PFSK-1 (cell line): ENCODE measurements at regions not wholly inside any gene's neighbourhood (a gene's known extent, or its start where the extent isn't known, plus 50 kb on each side); places are given as distances from the start of the nearest gene placed in this dataset.

ENCODE experiments used
- FOXP2 ChIP-seq: optimal IDR thresholded peaks from 2 replicates; pipeline ENCODE3; 2011; ENCODE audit warnings: borderline replicate concordance, control low read depth, inconsistent platforms; ENCODE audit not compliant: insufficient read depth; ENCODE audit errors: extremely low read length, extremely low read depth
- POLR2AphosphoS5 ChIP-seq: IDR thresholded peaks from 2 replicates; pipeline ENCODE4 v1.6.1; 2012; ENCODE audit warnings: low read depth, mild to moderate bottlenecking, control low read depth, low read length, moderate library complexity
- REST ChIP-seq, 2 experiments: IDR thresholded peaks; 2 replicates each; pipeline versions ENCODE4 v1.6.1 to v1.8.0; 2011 to 2012; ENCODE audit warnings: low read depth in 2 of 2, low read length in 2 of 2, control low read depth in 1 of 2, inconsistent platforms in 1 of 2, mild to moderate bottlenecking in 1 of 2, moderate library complexity in 1 of 2; ENCODE audit not compliant: insufficient read depth in 1 of 2
- SIN3A ChIP-seq: IDR thresholded peaks from 2 replicates; pipeline ENCODE4 v1.6.1; 2012; ENCODE audit warnings: mild to moderate bottlenecking, low read length, moderate library complexity, borderline replicate concordance; ENCODE audit not compliant: insufficient read depth
- TAF1 ChIP-seq: IDR thresholded peaks from 2 replicates; pipeline ENCODE4 v1.6.1; 2012; ENCODE audit warnings: low read length, control low read depth, borderline replicate concordance; ENCODE audit not compliant: insufficient read depth

GRCh38 chr11:128318856-128319474 lies 268.4 kb downstream of the ETS1 start:
- TF ChIP-seq REST (IDR thresholded peaks at IDR 0.05; ENCODE audit: insufficient read depth in 1 of 2, low read depth in 2 of 2, low read length in 2 of 2) (no peak), SIN3A (no peak), FOXP2 (no peak), POLR2AphosphoS5 (no peak), TAF1 (no peak)

- TF ChIP-seq FOXP2 (no peak), REST (IDR thresholded peaks at IDR 0.05; ENCODE audit: insufficient read depth in 1 of 2, low read depth in 2 of 2, low read length in 2 of 2) (no peak), POLR2AphosphoS5 (no peak), TAF1 (no peak), SIN3A (no peak)
These were observed 270.7 kb downstream of the ETS1 start for GRCh38 chr11:128316541-128317227.

GRCh38 chr11:128315933-128316332 lies 271.4 kb downstream of the ETS1 start:
- TF ChIP-seq FOXP2 (no peak), TAF1 (no peak), REST (IDR thresholded peaks at IDR 0.05; ENCODE audit: insufficient read depth in 1 of 2, low read depth in 2 of 2, low read length in 2 of 2) (no peak), POLR2AphosphoS5 (no peak), SIN3A (no peak)

GRCh38 chr11:128313931-128314330 lies 273.4 kb downstream of the ETS1 start:
- TF ChIP-seq POLR2AphosphoS5 (no peak), FOXP2 (no peak), TAF1 (no peak), REST (IDR thresholded peaks at IDR 0.05; ENCODE audit: insufficient read depth in 1 of 2, low read depth in 2 of 2, low read length in 2 of 2) (no peak), SIN3A (no peak)
